ENCODE measurements at regions not wholly inside any gene's neighbourhood (a gene's known extent, or its start where the extent isn't known, plus 50 kb on each side); places are given as distances from the start of the nearest gene placed in this dataset.

DNA sequence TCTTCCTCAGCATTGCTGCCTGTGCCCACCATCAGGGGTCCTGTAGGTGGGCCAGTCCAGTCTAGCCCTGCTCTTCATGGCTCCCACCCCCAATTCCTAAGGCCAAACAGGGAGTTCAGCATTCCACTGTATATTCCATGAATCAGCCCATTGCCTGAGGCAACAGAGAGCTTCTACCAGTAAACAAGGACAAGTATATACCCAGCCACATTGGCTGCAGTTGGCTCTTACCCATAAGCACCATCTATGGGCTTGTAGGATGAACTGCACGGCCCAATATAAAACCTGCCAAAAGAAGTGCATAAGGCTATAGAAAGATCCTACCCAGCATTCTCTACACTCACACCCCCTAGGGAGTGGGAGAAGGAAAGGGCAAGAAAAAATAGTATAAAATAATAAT lies 95.1 kb upstream of the SALL3 start:
- no peak for DNase-seq

DNA sequence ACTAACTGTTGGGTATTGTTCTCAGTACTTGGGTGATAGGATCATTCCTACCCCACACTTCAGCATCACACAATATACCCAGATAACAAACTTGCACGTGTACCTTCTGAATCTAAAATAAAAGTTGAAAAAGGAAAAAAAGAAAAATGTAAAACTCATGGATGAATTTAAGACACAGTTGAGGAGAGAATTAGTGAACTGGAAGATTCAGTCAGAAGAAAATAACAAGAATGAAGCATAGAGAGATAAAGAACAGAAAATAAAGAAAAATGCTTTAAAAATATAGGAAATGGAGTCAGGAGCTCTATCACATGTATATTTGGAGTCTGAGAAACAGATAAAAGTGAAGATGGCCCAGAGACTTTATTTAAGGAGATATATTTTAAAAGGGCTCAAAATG lies 90.4 kb upstream of the SALL3 start:
- DNase-seq, result no peak

DNA sequence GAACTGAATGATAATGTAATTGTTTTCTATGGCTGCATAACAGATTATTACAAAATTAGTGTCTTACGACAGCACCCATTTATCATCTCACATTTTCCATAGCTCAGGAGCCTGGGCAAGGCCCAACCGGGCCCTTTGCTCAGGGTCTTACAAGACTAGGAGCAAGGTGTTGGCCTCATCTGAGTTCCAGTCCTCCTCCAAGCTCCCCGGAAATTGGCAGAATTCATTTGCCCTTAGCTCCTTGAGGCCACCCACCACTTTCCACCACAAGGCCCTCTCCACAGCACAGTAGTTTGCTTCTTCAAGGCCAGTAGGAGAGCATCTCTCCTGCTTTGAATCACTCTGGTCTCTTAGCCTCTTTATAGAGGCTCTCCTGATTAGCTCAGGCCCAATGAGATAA lies 89.2 kb upstream of the SALL3 start:
- DNase-seq, result no peak

DNA sequence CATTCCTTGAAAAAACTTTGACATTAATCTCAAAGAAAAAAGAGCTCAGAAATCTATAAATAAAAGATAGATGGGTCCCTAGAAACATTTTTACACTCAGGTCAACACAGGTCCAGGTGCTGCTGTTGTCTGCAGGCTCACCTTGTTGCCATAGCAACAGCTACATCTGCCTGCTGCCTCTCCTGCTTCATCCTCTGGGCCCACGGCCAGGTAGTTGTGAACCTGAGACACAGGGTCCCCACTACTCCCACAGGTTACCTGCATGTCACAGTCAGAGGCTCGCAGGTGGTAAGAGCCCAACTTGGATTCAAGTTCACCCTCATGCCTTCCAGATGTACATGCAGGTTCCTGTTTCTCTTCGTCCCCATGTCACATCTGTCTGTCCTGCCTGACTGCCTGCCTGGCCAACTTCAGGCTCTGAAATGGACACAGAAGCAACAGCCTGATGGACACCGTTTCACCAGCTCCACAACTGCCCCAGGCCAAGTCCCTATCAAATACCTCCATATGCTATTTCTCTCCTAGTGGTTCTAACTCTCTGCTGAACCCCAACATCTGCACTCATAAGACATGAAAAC lies 88.3 kb upstream of the SALL3 start:
- no peak for DNase-seq

DNA sequence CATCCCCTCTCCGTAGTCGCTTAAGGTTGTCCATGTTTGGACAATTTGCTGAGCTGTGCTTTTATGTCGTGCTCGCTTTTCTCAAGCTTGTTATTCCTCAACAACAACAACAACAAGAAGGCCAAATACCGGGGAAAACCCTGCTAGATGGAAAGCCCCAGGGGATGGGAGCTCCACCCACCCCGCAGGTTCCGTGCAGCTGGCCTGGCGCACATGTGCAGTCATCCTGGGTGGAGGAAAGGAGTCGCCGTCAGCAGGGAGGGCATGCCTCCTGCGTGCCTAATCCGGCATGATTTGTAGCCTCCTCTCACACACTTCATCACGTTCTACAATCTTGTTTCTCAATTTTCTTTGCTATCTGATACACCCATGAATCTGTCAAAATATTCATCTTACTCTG lies 87.4 kb upstream of the SALL3 start:
- DNase-seq, result no peak

DNA sequence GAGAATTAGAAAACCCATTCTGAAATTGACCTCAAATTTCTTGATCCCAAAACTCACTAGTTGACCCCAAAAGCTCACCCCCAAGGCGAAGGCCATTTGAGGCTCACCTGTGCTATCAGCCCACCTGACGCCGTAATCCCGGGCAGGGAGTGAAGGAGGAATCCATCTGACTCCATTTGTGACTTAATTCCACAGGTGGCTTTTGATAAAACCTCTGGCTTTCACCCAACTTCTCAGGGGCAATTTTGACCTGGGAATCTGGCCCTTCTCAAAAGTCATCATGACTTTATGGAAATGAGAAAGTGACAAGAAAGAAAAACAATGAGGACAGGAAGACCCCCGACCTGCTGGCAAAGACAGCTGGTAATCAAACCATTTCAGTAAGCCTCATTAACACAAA lies 86.9 kb upstream of the SALL3 start:
- DNase-seq, result no peak

DNA sequence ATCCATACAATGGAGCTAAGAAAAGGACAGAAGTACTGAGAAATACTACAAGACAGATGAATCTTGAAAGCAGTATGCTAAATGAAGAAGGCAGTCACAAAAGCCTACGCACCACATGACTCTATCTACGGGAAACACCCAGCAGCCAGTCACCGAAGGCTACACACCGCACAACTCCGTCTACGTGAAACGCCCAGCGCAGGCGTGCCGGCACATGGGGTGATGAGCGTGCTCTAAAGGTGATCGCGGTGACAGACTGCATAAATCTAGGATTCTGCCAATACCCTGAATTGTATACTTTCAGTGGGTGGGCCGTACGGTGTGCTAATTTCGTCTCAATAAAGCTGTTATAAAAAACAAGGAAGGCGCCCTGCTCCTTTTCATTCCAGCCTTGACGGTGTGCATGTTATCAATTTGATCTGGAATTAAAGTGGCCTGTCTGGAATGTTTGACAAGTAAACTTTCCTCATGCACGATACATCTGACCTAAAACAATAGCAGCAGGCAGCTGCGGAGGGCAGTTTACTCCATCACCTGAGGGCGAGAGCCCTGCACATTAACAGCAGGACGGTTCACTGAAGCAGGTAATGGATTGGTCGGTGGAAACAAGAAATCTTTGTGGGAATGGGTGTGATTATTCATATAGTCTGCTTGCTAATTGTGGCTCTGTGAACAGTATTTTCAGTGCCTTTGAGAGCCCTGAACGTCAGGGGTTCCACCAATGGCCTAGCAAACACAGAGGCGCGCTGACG lies 86.2 kb upstream of the SALL3 start:
- DNase-seq, result no peak

DNA sequence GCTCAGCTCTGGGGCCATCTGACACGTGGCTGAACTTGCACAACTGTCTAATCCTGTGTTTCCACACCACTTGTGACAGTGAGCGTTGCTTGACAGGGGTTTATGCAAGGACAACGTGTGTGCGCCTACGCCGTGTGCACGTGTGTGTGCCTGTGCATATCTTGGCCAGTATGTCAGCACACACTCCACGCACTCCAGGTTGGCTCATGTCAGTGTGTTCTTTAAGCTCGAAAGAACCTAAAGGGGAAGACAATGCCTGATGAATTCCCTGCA lies 85.6 kb upstream of the SALL3 start:
- no peak for DNase-seq

DNA sequence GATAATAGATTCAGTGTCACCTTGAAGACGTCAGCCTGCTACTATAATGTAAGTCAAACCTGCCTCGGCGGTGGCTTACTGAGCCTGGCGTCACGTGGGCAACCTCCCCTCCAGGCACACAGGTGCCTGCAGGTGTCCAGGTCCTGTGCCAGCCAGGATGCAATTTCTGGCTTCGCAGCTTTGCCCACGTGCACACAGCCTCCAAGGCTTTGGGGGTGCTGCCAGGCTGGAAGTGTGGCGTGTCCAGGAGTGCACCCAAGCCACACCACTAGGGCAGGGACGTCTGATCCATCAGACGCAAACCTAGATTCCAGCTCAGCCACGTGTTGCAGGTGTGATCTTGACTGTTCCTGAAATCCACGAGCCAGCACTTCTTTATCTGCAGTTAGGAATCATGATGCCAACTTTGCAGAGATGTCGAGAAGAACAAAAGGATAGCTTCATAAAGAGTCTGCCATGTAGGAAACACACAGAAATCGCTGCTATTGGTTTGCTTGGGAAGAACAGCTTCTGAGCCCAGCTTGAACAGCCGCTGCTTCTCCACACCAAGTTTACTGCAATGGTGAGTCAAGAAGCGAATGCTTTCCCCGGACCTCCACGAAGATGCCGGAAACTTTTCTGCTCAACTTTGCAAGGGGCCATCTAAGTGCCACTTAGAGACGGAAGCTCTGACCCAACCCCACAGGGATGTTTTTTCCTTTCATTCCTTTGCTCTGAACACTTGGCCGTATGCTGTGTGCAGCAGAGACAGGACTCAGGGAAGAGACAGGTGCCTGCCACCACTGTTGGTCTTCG lies 84.2 kb upstream of the SALL3 start:
- no peak for DNase-seq

DNA sequence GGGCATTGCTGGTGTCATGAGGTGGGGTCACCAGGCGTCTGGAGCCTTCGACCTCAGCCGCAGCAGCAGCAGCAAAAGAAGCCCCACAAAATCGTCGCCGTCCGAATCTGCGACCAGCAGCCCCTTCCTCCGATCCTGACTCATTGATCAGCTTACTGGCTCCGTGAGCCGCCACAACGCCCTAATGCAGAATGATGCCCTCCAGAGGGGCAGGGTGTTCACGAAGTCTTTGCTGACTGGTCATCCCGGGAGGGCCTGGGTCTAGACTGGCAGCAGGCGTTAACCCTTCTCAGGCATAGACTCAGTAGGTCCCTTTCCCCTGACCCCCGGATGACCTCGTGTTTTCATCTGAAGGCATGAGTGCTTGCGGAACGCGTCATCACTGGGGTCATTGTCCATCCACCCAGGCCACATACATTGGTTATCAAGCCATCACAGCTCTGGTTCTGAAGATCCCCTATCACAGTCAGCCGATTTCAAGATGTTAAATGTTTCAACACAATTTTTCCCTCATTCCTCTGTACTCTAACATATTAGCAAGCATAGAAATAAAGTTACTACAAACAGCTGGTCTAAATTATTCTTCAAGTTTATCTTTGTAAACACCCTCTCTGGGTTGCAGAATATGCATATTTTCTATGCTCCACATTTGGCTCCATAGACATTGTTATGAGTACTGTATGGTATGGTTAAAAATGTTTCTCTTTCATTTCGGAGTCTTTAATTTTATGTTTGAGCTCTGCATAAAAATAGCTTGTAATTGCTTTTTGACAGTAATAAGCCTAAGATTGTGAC lies 83.3 kb upstream of the SALL3 start:
- no peak for DNase-seq

DNA sequence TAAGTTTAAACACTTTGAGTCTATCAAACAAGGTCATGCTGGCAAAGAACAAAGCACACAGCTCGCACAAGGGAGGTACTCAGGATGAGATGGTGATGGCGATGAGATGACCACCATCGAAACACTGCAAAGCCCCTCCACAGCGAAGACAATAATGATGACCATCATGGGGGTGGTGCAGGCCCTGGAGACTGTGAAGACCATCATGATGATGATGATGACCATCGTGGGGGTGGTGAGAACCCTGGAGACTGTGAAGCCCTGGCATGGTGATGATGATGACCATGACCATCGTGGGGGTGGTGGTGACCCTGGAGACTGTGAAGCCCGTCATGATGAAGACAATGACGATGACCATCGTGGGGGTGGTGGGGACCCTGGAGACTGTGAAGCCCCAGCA lies 81.6 kb upstream of the SALL3 start:
- no peak for DNase-seq

DNA sequence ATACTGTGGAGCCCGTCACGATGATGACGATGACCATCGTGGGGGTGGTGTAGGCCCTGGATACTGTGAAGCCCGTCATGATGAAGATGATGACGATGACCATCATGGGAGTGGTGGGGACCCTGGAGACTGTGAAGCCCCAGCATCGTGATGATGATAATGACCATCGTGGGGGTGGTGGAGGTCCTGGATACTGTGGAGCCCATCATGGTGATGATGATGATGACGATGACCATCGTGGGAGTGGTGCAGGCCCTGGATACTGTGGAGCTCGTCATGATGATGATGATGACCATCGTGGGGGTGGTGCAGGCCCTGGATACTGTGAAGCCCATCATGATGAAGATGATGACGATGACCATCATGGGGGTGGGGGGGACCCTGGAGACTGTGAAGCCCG lies 81.0 kb upstream of the SALL3 start:
- DNase-seq, result no peak

DNA sequence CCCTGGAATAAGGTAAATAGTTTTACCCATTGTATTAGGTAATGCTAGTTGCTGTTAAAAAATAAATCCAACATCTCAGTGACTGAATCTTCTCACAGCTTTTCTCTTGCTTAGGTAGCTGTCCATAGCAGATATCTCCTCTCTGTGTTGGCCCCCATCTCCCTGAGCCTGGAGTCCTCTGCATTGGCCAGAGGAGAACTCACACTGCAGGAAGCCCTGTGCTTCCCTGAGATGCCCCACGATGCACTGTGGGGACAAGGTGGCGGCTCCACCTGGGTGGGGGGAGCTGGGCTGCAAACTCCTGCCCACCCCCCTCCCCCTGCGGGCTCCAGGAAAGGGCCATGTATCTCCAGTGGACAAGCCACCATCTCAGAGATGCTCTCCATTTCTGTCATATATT lies 80.4 kb upstream of the SALL3 start:
- no peak for DNase-seq

DNA sequence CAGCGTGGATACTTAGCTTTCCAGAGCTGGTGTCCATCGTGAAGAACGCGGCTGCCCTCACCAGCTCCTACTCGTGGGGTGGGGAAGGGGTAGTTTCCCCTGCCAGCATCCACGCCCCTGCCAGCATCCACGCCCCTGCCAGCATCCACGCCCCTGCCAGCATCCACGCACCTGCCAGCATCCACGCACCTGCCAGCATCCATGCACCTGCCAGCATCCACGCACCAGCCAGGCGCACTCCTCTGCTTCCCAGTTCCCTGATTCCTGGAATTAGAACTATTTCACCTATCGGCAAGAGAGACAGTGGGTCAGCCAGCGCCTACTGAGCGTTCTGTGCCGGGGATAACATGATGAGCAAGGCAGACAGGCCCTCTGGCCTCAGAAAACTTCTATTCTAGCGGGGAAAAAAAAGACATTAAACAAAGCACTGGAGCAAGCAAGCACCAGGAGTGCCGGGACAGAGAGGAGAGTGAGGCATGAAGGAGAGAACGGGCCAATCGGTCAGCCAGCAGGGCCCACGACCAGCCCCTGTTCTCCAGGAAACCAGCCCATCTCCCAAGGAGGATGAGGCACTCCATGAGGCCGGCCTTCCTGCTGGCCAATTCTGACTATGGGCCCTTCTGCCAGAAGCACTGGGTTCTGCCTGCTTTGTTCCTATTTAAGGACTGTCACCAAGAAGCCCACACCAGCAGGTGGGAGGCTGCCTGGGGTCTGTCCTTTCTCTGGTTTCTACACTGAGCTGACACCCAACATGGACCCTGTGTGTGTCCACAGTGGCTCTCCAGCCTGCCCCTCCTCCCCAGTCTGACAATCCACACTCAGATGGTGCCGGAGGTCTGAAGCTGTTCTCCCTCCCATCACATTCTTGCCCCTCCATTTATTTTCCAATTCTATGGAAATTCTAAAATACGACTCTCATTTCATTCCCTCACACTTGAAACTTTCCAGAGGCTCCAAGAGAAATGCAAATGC lies 78.4 kb upstream of the SALL3 start:
- DNase-seq, result no peak

DNA sequence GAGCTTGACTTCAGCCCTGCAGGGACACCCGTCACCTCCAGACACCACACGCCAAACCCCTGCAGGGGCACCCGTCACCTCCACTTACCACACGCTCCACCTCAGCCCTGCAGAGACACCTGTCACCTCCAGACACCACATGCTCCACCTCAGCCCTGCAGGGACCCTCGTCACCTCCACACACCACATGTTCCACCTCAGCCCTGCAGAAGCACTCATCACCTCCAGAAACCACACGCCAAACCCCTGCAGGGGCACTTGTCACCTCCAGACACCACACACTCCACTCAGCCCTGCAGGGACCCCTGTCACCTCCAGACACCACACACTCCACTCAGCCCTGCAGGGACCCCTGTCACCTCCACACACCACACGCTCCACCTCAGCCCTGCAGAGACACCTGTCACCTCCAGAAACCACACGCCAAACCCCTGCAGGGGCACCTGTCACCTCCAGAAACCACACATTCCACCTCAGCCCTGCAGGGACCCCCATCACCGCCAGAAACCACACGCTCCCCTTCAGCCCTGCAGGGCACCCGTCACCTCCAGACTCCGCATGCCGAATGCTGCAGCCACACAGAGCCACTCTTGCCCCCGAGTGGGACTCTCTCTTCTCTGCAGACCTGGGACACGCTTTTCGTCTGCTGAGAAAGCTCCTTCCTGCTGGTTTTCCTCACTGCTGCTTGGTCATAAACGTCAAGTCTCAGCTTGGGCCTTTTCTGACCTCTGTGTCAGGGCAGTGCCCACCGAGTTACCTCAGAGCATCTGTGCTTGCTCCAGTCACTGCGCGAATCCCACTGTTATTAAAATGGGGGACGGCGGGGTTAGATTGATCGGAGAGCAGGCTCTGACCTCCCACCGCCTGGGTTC lies 77.5 kb upstream of the SALL3 start:
- DNase-seq, result no peak

DNA sequence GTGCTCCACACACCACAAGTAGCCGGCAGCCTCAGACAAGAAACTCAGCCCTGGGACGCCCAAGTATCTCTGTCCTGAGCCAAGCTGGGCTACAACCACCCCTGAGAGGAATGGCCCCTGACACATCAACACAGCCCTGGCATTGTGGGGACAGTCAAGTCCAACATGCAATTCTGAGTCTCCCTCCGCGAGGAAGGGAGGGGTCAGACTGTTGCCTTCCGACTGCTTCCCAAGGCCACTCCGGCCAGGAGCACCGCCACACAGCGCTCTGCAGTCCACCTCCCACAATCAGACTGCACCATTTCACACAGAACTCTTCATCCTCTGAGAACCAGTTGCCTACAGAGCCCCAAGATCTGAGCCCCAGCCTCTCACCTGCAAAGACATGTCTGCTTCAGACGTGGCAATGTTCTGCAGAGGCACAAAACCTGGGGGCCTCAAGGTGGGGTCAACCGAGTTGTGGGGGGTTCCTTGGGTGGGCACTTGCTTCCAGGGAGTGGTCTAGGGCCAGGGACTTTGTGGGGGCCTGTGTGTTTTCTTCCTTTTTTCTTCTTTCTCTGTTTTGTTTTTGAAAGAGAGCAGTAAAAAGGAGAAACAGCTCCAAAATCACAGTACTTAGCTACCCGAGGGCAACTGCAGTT lies 76.7 kb upstream of the SALL3 start:
- no peak for DNase-seq

DNA sequence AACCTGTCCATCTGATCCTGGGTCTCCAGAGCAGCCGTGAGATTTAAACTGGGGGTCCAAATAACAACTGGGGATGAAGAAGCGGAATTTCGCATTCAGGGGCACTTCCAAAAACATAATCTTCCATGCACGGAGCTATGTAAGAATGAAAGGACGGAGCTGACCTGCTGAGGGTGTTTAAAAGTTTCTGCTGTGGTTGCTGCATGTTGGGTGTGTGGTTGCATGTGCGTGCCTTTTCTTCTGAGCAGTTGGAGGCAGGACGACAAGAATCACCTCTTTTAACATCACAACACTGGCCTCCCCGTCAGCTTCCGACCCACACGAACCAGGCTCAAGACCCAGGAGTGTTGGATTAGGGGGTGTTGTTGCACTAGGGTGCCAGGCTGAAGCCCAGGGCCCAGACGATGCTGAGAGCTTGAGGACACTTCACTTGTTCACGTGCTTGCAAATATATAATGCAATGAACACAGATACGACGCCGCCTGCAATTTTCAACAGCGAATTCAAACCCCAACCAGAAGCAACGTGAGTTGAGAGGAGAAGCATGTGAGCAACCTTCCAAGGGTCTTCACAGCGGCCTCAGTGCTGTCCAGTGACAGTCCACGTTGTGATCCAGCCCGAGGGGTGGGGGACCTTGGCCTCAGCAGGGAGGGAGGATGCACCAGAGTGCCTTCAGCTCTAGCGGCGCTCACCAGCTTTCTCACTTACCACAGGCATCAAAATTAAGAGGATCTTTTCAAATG lies 76.0 kb upstream of the SALL3 start:
- no peak for DNase-seq

DNA sequence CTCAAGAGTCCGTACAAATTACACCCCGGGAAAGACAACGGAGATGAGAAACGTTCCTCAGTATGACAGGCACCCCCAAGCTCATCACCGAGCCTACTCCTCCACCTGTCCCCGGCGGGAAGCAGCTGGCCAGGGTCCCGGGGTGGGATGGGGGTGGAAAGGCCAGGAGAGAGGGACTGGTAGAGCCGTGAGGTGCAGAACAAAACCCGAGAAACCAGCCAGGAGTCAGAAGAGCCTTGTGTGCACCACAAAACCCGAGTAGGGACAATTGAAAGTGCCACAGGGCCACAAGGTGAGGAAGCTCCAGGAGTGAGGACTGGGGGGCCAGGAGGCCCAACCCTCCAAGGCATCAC lies 75.5 kb upstream of the SALL3 start:
- no peak for DNase-seq

DNA sequence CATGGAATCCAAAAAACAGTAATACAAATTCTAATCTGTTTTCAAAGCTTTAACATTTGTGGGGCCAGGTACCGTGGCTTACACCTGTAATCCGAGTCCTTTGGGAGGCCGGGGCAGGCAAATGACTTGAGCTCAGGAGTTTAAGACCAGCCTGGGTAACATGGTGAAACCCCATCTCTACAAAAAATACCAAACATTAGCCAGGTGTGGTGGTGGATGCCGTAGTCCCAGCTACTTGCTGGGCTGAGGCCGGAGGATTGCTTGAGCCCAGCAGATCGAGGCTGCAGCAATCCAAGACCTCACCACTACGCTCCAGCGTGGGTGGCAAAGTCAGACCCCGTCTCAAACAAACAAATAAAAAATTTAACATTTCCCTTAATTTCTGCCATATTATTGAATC lies 74.3 kb upstream of the SALL3 start:
- DNase-seq, result no peak

DNA sequence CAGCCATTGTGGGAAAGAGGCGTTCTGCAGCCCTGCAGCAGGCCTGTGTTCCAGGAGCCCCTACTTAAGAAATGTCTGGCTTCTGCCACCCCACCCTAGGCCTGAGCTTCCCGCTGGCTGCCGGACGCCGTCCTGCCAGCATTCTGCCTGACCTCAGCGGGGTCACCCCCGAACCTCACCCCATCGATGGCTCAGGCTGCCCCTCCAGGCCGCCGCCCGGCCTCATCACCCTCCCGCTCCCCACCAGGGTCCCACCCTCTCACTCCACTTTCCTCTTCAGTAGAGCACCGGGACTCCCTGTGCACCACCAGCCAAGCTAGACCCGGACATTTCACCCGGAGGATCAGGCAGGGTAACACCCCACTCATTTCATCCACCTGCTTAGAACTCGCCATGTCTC lies 73.6 kb upstream of the SALL3 start:
- no peak for DNase-seq
